ENCODE measurements at regions not wholly inside any gene's neighbourhood (a gene's known extent, or its start where the extent isn't known, plus 50 kb on each side); places are given as distances from the start of the nearest gene placed in this dataset.

GRCh38 chr13:58843071-58843470 is 1211.5 kb downstream of the PCDH17 start:
- POLR2A ChIA-PET, result no interaction called here
- DNase-seq (ENCODE audit: extremely low spot score), result no peak
- no peak for TF ChIP-seq CTCF (IDR thresholded peaks at IDR 0.05; ENCODE audit: control extremely low read depth, extremely low read depth, low read depth, missing control alignments)
- CTCF ChIA-PET, result interaction anchor here (1.9 kb wide), 1 partner anchor 11 kb away, joined by 4 read pairs; no protein-coding TSS in a partner anchor

- DNase-seq (ENCODE audit: extremely low spot score), result no peak
- ChIA-PET CTCF (interaction anchor here (1.9 kb wide), 1 partner anchor 11 kb away, joined by 4 read pairs; no protein-coding TSS in a partner anchor), POLR2A (no interaction called here)
- TF ChIP-seq CTCF (IDR thresholded peaks at IDR 0.05; ENCODE audit: control extremely low read depth, extremely low read depth, low read depth, missing control alignments), result no peak
Measured at GRCh38 chr13:58843567-58843966, 1212.0 kb downstream of the PCDH17 start.

GRCh38 chr13:58850161-58850560 is 1218.6 kb downstream of the PCDH17 start:
- ChIA-PET POLR2A (no interaction called here), CTCF (no interaction called here)
- TF ChIP-seq CTCF (IDR thresholded peaks at IDR 0.05; ENCODE audit: control extremely low read depth, extremely low read depth, low read depth, missing control alignments), result no peak
- DNase-seq (ENCODE audit: extremely low spot score), result no peak

- DNase-seq (ENCODE audit: extremely low spot score), result no peak
- ChIA-PET POLR2A (no interaction called here), CTCF (no interaction called here)
- TF ChIP-seq CTCF (IDR thresholded peaks at IDR 0.05; ENCODE audit: control extremely low read depth, extremely low read depth, low read depth, missing control alignments), result no peak
Measured at GRCh38 chr13:58852076-58852475, 1220.5 kb downstream of the PCDH17 start.

DNA sequence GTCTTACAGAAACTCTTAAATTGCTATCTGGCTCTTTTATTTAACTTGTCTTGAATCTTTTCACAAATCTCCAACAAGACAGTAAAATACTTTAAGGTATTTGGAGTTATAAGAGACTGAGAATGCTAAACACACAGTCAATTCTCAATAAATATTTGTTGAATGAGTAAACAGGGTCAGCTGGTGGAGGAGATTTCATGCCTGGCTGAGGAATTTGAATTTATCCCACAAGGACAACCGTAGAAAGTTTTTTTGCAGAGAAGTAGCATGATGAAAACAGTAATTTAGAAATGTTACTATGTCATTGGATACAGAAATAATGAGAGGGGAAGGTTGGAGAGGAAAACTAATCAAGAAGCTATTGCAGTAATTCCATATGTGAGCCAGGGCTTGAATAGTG is 1223.7 kb downstream of the PCDH17 start:
- TF ChIP-seq CTCF (IDR thresholded peaks at IDR 0.05; ENCODE audit: control extremely low read depth, extremely low read depth, low read depth, missing control alignments), result no peak
- DNase-seq (ENCODE audit: extremely low spot score), result no peak
- POLR2A ChIA-PET, result no interaction called here
- CTCF ChIA-PET, result interaction anchor here (1.4 to 1.8 kb wide), 2 partner anchors 16 to 29 kb away, joined by 3 to 4 read pairs; no protein-coding TSS in a partner anchor

DNA sequence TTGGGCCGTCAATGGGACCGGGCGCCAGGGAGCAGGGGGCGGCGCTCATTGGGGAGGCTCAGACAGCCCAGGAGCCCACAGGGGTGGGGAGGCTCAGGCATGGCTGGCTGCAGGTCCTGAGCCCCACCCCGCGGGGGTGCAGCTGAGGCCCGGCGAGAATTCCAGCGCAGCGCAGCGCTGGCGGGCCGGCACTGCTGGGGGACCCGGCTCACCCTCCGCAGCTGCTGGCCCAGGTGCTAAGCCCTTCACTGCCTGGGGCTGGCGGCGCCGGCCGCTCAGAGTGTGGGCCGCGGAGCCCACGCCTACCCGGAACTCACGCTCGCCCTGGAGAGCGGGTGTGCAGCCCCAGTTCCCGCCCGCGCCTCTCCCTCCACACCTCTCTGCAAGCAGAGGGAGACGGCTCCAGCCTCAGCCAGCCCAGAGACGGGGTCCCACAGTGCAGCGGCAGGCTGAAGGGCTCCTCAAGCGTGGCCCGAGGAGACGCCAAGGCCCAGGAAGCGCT is 1227.4 kb downstream of the PCDH17 start:
- CTCF ChIA-PET, result no interaction called here
- DNase-seq (ENCODE audit: extremely low spot score), result no peak
- no peak for TF ChIP-seq CTCF (IDR thresholded peaks at IDR 0.05; ENCODE audit: control extremely low read depth, extremely low read depth, low read depth, missing control alignments)
- POLR2A ChIA-PET, result no interaction called here

DNA sequence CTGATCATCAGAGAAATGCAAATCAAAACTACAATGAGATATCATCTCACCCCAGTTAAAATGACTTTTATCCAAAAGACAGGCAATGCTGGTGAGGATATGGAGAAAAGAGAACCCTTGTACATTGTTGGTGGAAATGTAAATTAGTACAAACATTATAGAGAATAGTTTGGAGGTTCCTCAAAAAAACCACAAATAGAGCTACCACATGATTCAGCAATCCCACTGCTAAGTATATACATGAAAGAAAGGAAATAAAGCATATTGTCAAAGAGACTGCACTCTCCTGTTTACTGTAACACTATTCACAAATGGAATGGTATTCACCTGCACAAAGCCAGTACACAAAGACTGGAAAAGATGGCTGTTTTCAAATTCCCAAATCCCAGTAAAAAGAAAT is 1233.7 kb downstream of the PCDH17 start:
- ChIA-PET POLR2A (no interaction called here), CTCF (interaction anchor here (0.8 kb wide), 1 partner anchor 12 kb away, joined by 3 read pairs; no protein-coding TSS in a partner anchor)
- DNase-seq (ENCODE audit: extremely low spot score), result no peak
- no peak for TF ChIP-seq CTCF (IDR thresholded peaks at IDR 0.05; ENCODE audit: control extremely low read depth, extremely low read depth, low read depth, missing control alignments)
